GM23248 (cell line): ENCODE measurements at regions not wholly inside any gene's neighbourhood (a gene's known extent, or its start where the extent isn't known, plus 50 kb on each side); places are given as distances from the start of the nearest gene placed in this dataset.

ENCODE experiments used
- EZH2 ChIP-seq: fragments of 200-600 bp; sonication (generic); IDR thresholded peaks from 2 replicates; pipeline ENCODE4 v1.6.1; 2018; ENCODE audit warnings: antibody characterized with exemption, mild to moderate bottlenecking; ENCODE audit not compliant: insufficient read depth, poor library complexity, severe bottlenecking
- EZH2phosphoT487 ChIP-seq: fragments of 200-600 bp; sonication (generic); IDR thresholded peaks from 2 replicates; pipeline ENCODE4 v1.6.1; 2018; ENCODE audit warnings: antibody characterized with exemption, moderate library complexity, mild to moderate bottlenecking, low read depth; ENCODE audit not compliant: insufficient read depth

DNA sequence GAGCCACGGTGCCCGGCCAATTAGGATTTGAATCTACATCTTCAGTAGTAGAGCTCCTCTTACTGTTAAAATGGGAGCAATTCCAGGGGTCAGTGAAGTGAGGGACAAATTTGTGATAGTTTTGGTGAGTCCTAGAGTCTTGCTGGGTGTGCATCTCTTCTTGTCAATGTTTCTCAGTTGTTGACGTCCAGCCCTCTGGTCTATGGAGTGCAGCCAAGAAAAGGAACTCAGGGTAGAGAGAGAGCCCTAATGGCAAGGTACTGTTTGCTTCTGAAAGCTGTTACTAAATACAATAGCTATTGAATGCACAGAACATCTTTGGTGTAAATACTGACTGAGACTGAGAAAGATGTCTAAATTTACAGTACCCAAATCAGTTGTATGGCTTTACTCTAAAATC lies 282.5 kb upstream of the SALL1 start:
- TF ChIP-seq EZH2 (no peak), EZH2phosphoT487 (no peak)
